ENCODE measurements at regions not wholly inside any gene's neighbourhood (a gene's known extent, or its start where the extent isn't known, plus 50 kb on each side); places are given as distances from the start of the nearest gene placed in this dataset.

DNA sequence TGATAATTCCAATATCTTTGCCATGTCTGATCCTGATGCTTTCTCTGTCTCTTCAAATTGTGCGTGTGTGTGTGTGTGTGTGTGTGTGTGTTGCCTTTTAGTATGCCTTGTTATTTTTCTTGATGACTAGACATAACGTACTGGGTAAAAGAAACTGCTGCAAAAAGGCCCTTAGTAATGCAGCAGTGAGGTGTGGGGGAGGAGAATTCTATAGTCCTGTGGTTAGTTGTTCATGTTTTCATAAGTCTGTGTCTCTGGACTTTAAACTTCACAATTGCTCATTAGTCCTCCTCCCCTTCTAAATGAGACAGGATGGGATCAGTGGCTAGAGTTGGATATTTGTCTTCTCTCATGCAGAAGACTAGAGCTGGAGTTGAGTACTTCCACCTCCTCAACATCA, 346.2 kb upstream of the IRX1 start:
- H3K4me1 ChIP-seq (ENCODE audit: control insufficient read depth, insufficient read depth, low read length): peaks cover 4% of the 10 kb centered on the region; the same call in 1 of the 2 replicates
- H3K27ac ChIP-seq (ENCODE audit: low read length): no peak overlapping the region
- H3K36me3 ChIP-seq (ENCODE audit: control insufficient read depth, insufficient read depth, low read length): no peaks in the 10 kb centered on the region
- H3K9me3 ChIP-seq (ENCODE audit: control insufficient read depth, insufficient read depth, low read length): no peaks in the 10 kb centered on the region
- no peak for DNase-seq (ENCODE audit: low read depth, low spot score)
- no peaks in the 10 kb centered on the region for H3K27me3 ChIP-seq (ENCODE audit: control insufficient read depth, insufficient read depth, low read length)
- no peak overlapping the region for H3K4me3 ChIP-seq (ENCODE audit: low read length)
- no CpG with 5 or more reads among the region's 2 CpGs for WGBS (ENCODE audit: insufficient coverage, insufficient read length)

- no peak overlapping the region for H3K4me3 ChIP-seq (ENCODE audit: low read length)
- H3K9me3 ChIP-seq (ENCODE audit: control insufficient read depth, insufficient read depth, low read length): no peaks in the 10 kb centered on the region; the same call in 1 of the 2 replicates
- no peaks in the 10 kb centered on the region for H3K4me1 ChIP-seq (ENCODE audit: control insufficient read depth, insufficient read depth, low read length)
- H3K27me3 ChIP-seq (ENCODE audit: control insufficient read depth, insufficient read depth, low read length): no peaks in the 10 kb centered on the region
- H3K36me3 ChIP-seq (ENCODE audit: control insufficient read depth, insufficient read depth, low read length): no peaks in the 10 kb centered on the region
- no CpG with 5 or more reads among the region's 11 CpGs for WGBS (ENCODE audit: insufficient coverage, insufficient read length)
- DNase-seq (ENCODE audit: low read depth, low spot score): no peak
- no peak overlapping the region for H3K27ac ChIP-seq (ENCODE audit: low read length)
Measured at GRCh38 chr5:3237276-3237868, 358.3 kb upstream of the IRX1 start.

DNA sequence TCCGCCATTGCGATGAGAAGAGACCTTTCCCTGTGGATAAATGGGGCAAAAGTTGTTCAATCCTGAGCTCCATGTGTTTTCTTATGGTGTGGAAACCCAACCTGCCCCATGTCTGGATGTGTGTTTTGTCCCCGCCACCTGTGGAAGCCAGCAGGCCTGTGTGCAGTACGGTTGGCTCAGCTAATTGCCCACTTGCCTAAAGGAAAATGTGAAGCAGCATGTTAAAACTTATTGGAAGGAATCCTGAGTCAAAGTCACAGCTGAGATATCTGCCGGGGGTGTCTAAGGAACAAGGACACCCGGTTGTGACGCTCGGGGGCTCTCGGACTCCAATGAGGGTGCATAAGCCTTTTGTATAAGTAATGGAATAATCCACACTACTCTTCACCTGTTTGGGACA, 361.1 kb upstream of the IRX1 start:
- H3K27ac ChIP-seq (ENCODE audit: low read length): no peak overlapping the region
- WGBS (ENCODE audit: insufficient coverage, insufficient read length): no CpG with 5 or more reads among the region's 9 CpGs
- no peaks in the 10 kb centered on the region for H3K4me1 ChIP-seq (ENCODE audit: control insufficient read depth, insufficient read depth, low read length)
- no peaks in the 10 kb centered on the region for H3K36me3 ChIP-seq (ENCODE audit: control insufficient read depth, insufficient read depth, low read length)
- DNase-seq (ENCODE audit: low read depth, low spot score): no peak
- H3K27me3 ChIP-seq (ENCODE audit: control insufficient read depth, insufficient read depth, low read length): no peaks in the 10 kb centered on the region
- no peak overlapping the region for H3K4me3 ChIP-seq (ENCODE audit: low read length)
- H3K9me3 ChIP-seq (ENCODE audit: control insufficient read depth, insufficient read depth, low read length): no peaks in the 10 kb centered on the region; the same call in 1 of the 2 replicates

DNA sequence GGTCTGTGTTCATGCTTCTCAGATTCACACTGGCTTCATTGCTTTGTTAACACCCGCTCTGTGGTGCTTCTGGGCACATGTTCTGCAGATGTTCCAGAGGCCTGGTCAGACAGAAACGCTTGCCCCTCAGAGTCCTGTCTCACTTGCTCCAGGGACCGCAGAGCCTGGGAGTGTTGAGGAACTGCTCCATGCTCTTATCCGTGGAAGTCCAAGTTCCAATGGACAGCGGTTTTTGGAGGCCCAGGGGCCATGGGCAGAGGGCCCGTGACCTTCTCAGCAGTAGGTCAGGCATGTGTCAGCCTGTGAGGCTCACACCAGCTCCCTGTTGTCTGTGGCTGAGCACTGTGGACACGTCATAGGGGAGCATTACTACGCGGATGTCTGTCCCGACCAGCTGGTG, 364.7 kb upstream of the IRX1 start:
- Histone ChIP-seq H3K36me3 (ENCODE audit: control insufficient read depth, insufficient read depth, low read length) (no peaks in the 10 kb centered on the region), H3K4me3 (ENCODE audit: low read length) (no peak overlapping the region), H3K4me1 (ENCODE audit: control insufficient read depth, insufficient read depth, low read length) (no peaks in the 10 kb centered on the region), H3K9me3 (ENCODE audit: control insufficient read depth, insufficient read depth, low read length) (no peaks in the 10 kb centered on the region; the same call in 1 of the 2 replicates), H3K27ac (ENCODE audit: low read length) (no peak overlapping the region), H3K27me3 (ENCODE audit: control insufficient read depth, insufficient read depth, low read length) (no peaks in the 10 kb centered on the region)
- DNase-seq (ENCODE audit: low read depth, low spot score): no peak
- no CpG with 5 or more reads among the region's 10 CpGs for WGBS (ENCODE audit: insufficient coverage, insufficient read length)

GRCh38 chr5:3230254-3230653, 365.4 kb upstream of the IRX1 start:
- H3K27me3 ChIP-seq (ENCODE audit: control insufficient read depth, insufficient read depth, low read length): no peaks in the 10 kb centered on the region
- no peak overlapping the region for H3K27ac ChIP-seq (ENCODE audit: low read length)
- no peaks in the 10 kb centered on the region for H3K4me1 ChIP-seq (ENCODE audit: control insufficient read depth, insufficient read depth, low read length)
- no peaks in the 10 kb centered on the region for H3K36me3 ChIP-seq (ENCODE audit: control insufficient read depth, insufficient read depth, low read length)
- no peaks in the 10 kb centered on the region for H3K9me3 ChIP-seq (ENCODE audit: control insufficient read depth, insufficient read depth, low read length)
- H3K4me3 ChIP-seq (ENCODE audit: low read length): no peak overlapping the region
- WGBS (ENCODE audit: insufficient coverage, insufficient read length): no CpG with 5 or more reads among the region's 5 CpGs
- DNase-seq (ENCODE audit: low read depth, low spot score): no peak

DNA sequence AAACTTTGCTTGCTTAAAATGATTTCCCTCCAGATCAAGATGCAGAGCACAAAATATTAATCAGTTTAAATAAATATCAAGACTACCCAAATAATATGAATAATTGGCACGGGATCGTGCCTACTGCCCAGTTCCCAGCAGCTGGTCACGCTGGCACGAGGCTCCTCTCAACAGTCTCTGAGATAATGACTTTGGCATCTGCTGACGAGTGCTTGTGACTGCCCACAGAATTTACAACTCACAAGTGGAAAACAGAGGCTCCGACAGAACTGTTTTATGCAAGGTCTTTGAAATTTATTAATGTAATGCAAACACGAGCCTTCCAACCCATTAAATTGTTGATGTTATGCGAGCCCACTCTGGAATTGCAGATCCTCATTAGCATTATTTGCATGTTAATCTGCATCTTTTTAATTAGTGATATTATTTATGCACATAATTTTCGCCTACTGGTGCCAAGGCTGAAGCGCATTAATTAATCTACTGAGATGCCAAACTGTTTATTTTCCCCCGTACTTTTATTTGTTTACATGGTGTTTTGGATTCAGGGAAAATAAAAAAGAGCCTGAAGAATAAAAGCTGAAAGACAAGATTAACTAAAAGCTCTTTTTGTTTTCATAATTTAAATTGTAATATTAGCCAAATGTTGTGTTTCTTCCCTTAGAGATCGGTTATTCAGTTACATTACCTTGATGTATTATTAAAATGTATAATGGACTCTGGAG, 369.3 kb upstream of the IRX1 start:
- Histone ChIP-seq H3K36me3 (ENCODE audit: control insufficient read depth, insufficient read depth, low read length) (no peaks in the 10 kb centered on the region), H3K27me3 (ENCODE audit: control insufficient read depth, insufficient read depth, low read length) (no peaks in the 10 kb centered on the region), H3K27ac (ENCODE audit: low read length) (no peak overlapping the region), H3K4me1 (ENCODE audit: control insufficient read depth, insufficient read depth, low read length) (no peaks in the 10 kb centered on the region), H3K9me3 (ENCODE audit: control insufficient read depth, insufficient read depth, low read length) (no peaks in the 10 kb centered on the region), H3K4me3 (ENCODE audit: low read length) (no peak overlapping the region)
- WGBS (ENCODE audit: insufficient coverage, insufficient read length): no CpG with 5 or more reads among the region's 12 CpGs
- no peak for DNase-seq (ENCODE audit: low read depth, low spot score)

GRCh38 chr5:3225201-3225960, 370.3 kb upstream of the IRX1 start:
- no peak overlapping the region for H3K27ac ChIP-seq (ENCODE audit: low read length)
- no CpG with 5 or more reads among the region's 22 CpGs for WGBS (ENCODE audit: insufficient coverage, insufficient read length)
- no peaks in the 10 kb centered on the region for H3K4me1 ChIP-seq (ENCODE audit: control insufficient read depth, insufficient read depth, low read length)
- no peaks in the 10 kb centered on the region for H3K36me3 ChIP-seq (ENCODE audit: control insufficient read depth, insufficient read depth, low read length)
- H3K4me3 ChIP-seq (ENCODE audit: low read length): no peak overlapping the region
- no peaks in the 10 kb centered on the region for H3K27me3 ChIP-seq (ENCODE audit: control insufficient read depth, insufficient read depth, low read length)
- DNase-seq (ENCODE audit: low read depth, low spot score): no peak
- H3K9me3 ChIP-seq (ENCODE audit: control insufficient read depth, insufficient read depth, low read length): no peaks in the 10 kb centered on the region

- H3K27me3 ChIP-seq (ENCODE audit: control insufficient read depth, insufficient read depth, low read length): no peaks in the 10 kb centered on the region
- DNase-seq (ENCODE audit: low read depth, low spot score): no peak
- no CpG with 5 or more reads among the region's 5 CpGs for WGBS (ENCODE audit: insufficient coverage, insufficient read length)
- no peaks in the 10 kb centered on the region for H3K9me3 ChIP-seq (ENCODE audit: control insufficient read depth, insufficient read depth, low read length)
- H3K27ac ChIP-seq (ENCODE audit: low read length): no peak overlapping the region
- no peak overlapping the region for H3K4me3 ChIP-seq (ENCODE audit: low read length)
- no peaks in the 10 kb centered on the region for H3K36me3 ChIP-seq (ENCODE audit: control insufficient read depth, insufficient read depth, low read length)
- no peaks in the 10 kb centered on the region for H3K4me1 ChIP-seq (ENCODE audit: control insufficient read depth, insufficient read depth, low read length)
Measured at GRCh38 chr5:3222924-3223323, 372.7 kb upstream of the IRX1 start.

- H3K27me3 ChIP-seq (ENCODE audit: control insufficient read depth, insufficient read depth, low read length): no peaks in the 10 kb centered on the region
- H3K36me3 ChIP-seq (ENCODE audit: control insufficient read depth, insufficient read depth, low read length): no peaks in the 10 kb centered on the region
- no peaks in the 10 kb centered on the region for H3K9me3 ChIP-seq (ENCODE audit: control insufficient read depth, insufficient read depth, low read length)
- H3K4me1 ChIP-seq (ENCODE audit: control insufficient read depth, insufficient read depth, low read length): no peaks in the 10 kb centered on the region
- DNase-seq (ENCODE audit: low read depth, low spot score): no peak
- no peak overlapping the region for H3K4me3 ChIP-seq (ENCODE audit: low read length)
- H3K27ac ChIP-seq (ENCODE audit: low read length): no peak overlapping the region
- WGBS (ENCODE audit: insufficient coverage, insufficient read length): no CpG with 5 or more reads among the region's 9 CpGs
Measured at GRCh38 chr5:3221432-3221831, 374.2 kb upstream of the IRX1 start.

DNA sequence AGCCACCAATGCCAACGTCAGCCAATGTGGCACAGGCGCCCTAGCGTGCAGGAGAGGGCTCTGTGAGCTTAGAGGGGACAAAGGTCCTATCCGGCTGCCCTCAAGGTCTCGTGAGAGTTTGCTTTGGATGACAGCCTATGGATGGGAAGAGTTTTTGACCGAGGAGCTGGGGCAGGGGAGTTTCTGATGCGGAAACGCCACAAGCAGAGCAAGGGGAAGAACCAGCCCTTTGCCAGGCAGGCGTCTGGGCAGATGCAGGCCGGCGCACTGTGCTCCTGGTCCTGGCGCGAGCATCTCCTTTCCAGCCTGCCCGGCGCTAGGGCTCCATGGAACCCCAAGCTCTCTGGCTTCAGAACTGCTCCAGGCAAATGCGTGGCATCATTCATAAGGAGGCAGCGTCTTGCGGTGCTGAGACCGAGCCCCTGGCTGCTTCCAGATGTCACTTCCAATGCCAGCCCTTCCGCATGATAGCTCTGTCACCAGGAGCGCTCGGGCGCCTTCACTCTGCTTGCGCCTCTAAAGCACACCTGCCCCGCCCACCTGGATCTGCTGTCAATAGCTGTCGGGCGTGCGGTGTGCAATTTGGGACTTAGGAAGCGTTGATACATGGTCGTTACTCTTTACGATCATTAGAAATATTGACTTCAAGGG, 374.9 kb upstream of the IRX1 start:
- H3K27me3 ChIP-seq (ENCODE audit: control insufficient read depth, insufficient read depth, low read length): no peaks in the 10 kb centered on the region
- no CpG with 5 or more reads among the region's 31 CpGs for WGBS (ENCODE audit: insufficient coverage, insufficient read length)

More for the DNA sequence above, 374.9 kb upstream of the IRX1 start:
- Histone ChIP-seq H3K4me3 (ENCODE audit: low read length) (no peak overlapping the region), H3K9me3 (ENCODE audit: control insufficient read depth, insufficient read depth, low read length) (no peaks in the 10 kb centered on the region), H3K4me1 (ENCODE audit: control insufficient read depth, insufficient read depth, low read length) (no peaks in the 10 kb centered on the region), H3K36me3 (ENCODE audit: control insufficient read depth, insufficient read depth, low read length) (no peaks in the 10 kb centered on the region), H3K27ac (ENCODE audit: low read length) (no peak overlapping the region)
- no peak for DNase-seq (ENCODE audit: low read depth, low spot score)

Data from iPS DF 6.9 (cell line).